ENCODE measurements at regions not wholly inside any gene's neighbourhood (a gene's known extent, or its start where the extent isn't known, plus 50 kb on each side); places are given as distances from the start of the nearest gene placed in this dataset.

DNA sequence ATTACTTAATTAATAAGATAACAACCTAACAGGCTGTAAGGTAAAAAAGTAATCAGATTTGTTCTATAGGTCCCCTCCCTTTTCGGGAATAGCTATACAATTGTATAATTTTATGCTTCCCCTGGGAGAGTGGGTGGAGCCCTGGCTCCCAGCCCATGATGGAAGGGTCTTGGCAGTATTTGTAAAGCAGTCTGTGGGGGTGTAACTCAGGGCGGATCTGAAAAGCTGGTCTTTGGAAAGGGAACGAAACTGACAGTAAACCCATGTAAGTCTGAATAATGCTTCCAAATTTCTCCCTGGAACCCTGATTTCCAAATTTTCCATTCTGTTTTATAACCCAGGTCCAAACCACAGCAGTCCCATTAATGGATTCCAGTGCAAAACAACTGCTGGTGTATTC is 110.4 kb downstream of the DAD1 start:
- 18% methylated on average over 3 of the region's 3 CpGs for WGBS (ENCODE audit: missing lambda C conversion rate)
- Histone ChIP-seq H3K4me3 (no peak overlapping the region), H3K27ac (no peak overlapping the region), H3K4me1 (no peaks in the 10 kb centered on the region), H3K4me2 (no peak overlapping the region), H3K9me3 (no peaks in the 10 kb centered on the region)
- TF ChIP-seq HDAC2 (IDR thresholded peaks at IDR 0.05) (no peak), ZNF302 (CRISPR knock-in tag; IDR thresholded peaks at IDR 0.05) (no peak), CBX2 (IDR thresholded peaks at IDR 0.05; ENCODE audit: borderline replicate concordance, low read depth) (no peak), RNF2 (IDR thresholded peaks at IDR 0.05; ENCODE audit: borderline replicate concordance, low read depth) (no peak), CHD2 (IDR thresholded peaks at IDR 0.05; ENCODE audit: low read length, partially characterized antibody) (no peak)
- DNase-seq (ENCODE audit: low read depth in 1 of 2, low spot score in 1 of 2) (no peak), FAIRE-seq (no peak), ATAC-seq (no peak)
- ChIA-PET POLR2A (no interaction called here), CTCF (interaction anchor here (7.8 kb wide), 1 partner anchor 88 kb away, joined by 48 read pairs; no protein-coding TSS in a partner anchor)

DNA sequence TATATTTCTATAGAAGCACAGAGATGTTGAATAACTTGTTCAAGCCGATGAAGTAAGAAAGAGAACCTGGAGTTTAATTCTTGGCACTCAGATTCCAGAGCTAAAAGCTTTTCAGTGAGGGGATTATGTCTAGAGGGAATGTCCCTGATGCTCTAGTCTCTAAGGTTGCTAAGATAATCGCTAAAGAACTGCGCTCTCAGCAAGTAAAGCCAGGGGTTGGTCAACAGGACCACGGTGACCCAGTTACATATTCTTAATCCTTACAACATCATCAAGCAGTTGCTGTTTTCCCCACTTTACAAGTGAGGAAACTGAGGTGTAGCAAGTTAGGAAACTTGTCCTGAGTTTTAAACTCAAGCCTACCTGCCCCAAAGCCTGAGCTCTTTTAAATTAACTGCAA is 110.8 kb downstream of the DAD1 start:
- WGBS (ENCODE audit: missing lambda C conversion rate) = 32% methylated on average over 4 of the region's 4 CpGs
- no peak for FAIRE-seq
- CTCF ChIA-PET = interaction anchor here (7.8 kb wide), 1 partner anchor 88 kb away, joined by 48 read pairs; no protein-coding TSS in a partner anchor
- TF ChIP-seq JUNB (IDR thresholded peaks at IDR 0.05) (no peak), FOSB (CRISPR knock-in tag; IDR thresholded peaks at IDR 0.05) (no peak), RFX5 (IDR thresholded peaks at IDR 0.05) (no peak), ZC3H11A (IDR thresholded peaks at IDR 0.05) (no peak), CEBPB (IDR thresholded peaks at IDR 0.05) (no peak)
- TF ChIP-seq, protein P1, sequence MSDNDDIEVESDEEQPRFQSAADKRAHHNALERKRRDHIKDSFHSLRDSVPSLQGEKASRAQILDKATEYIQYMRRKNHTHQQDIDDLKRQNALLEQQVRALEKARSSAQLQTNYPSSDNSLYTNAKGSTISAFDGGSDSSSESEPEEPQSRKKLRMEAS (IDR thresholded peaks at IDR 0.05) = no peak
- Histone ChIP-seq H3K9me3 (no peaks in the 10 kb centered on the region), H3K27ac (no peak overlapping the region), H3K4me3 (no peak overlapping the region), H3K4me1 (no peaks in the 10 kb centered on the region), H3K4me2 (no peak overlapping the region)
- no peak for ATAC-seq
- DNase-seq (ENCODE audit: low read depth in 1 of 2, low spot score in 1 of 2) = no peak
- POLR2A ChIA-PET = no interaction called here

GRCh38 chr14:22477569-22478194 is 111.3 kb downstream of the DAD1 start:
- H3K4me3 ChIP-seq = no peak overlapping the region
- H3K4me2 ChIP-seq = no peak overlapping the region
- no peaks in the 10 kb centered on the region for H3K4me1 ChIP-seq
- ChIA-PET POLR2A (no interaction called here), CTCF (interaction anchor here (1.0 to 7.8 kb wide), 3 partner anchors 9 to 93 kb away, joined by 3 to 48 read pairs (median 4); no protein-coding TSS in a partner anchor)
- no peak for TF ChIP-seq HOXB13 (CRISPR knock-in tag; IDR thresholded peaks at IDR 0.05; ENCODE audit: low read depth)
- TF ChIP-seq CBX2 (IDR thresholded peaks at IDR 0.05; ENCODE audit: borderline replicate concordance, low read depth) = no peak
- no peak for FAIRE-seq
- H3K27ac ChIP-seq = no peak overlapping the region
- no peak for DNase-seq (ENCODE audit: low read depth in 1 of 2, low spot score in 1 of 2)
- ATAC-seq = no peak
- H3K9me3 ChIP-seq = no peaks in the 10 kb centered on the region
- 17% methylated on average over 5 of the region's 5 CpGs for WGBS (ENCODE audit: missing lambda C conversion rate)

GRCh38 chr14:22476887-22477286 is 112.1 kb downstream of the DAD1 start:
- WGBS (ENCODE audit: missing lambda C conversion rate) = 47% methylated on average over 2 of the region's 2 CpGs
- POLR2A ChIA-PET = no interaction called here
- Histone ChIP-seq H3K9me3 (no peaks in the 10 kb centered on the region), H3K4me2 (no peak overlapping the region), H3K4me3 (no peak overlapping the region), H3K4me1 (no peaks in the 10 kb centered on the region), H3K27ac (no peak overlapping the region)
- CTCF ChIA-PET = interaction anchor here (0.6 to 7.8 kb wide), 6 partner anchors 9 to 173 kb away, joined by 3 to 48 read pairs (median 4); no protein-coding TSS in a partner anchor
- TF ChIP-seq, protein P2, sequence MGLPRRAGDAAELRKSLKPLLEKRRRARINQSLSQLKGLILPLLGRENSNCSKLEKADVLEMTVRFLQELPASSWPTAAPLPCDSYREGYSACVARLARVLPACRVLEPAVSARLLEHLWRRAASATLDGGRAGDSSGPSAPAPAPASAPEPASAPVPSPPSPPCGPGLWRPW (IDR thresholded peaks at IDR 0.05) = no peak
- no peak for TF ChIP-seq TP53 (CRISPR knock-in tag; IDR thresholded peaks at IDR 0.05)
- no peak for TF ChIP-seq RFX5 (IDR thresholded peaks at IDR 0.05)
- TF ChIP-seq, protein P3, sequence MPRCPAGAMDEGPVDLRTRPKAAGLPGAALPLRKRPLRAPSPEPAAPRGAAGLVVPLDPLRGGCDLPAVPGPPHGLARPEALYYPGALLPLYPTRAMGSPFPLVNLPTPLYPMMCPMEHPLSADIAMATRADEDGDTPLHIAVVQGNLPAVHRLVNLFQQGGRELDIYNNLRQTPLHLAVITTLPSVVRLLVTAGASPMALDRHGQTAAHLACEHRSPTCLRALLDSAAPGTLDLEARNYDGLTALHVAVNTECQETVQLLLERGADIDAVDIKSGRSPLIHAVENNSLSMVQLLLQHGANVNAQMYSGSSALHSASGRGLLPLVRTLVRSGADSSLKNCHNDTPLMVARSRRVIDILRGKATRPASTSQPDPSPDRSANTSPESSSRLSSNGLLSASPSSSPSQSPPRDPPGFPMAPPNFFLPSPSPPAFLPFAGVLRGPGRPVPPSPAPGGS (IDR thresholded peaks at IDR 0.05) = no peak
- no peak for TF ChIP-seq JUNB (IDR thresholded peaks at IDR 0.05)
- no peak for TF ChIP-seq HEYL (CRISPR knock-in tag; IDR thresholded peaks at IDR 0.05)
- no peak for TF ChIP-seq CBX8 (IDR thresholded peaks at IDR 0.05)
- ATAC-seq (no peak), FAIRE-seq (no peak), DNase-seq (ENCODE audit: low read depth in 1 of 2, low spot score in 1 of 2) (no peak)
